Adrenal gland (tissue), 9 donors: ENCODE measurements at regions not wholly inside any gene's neighbourhood (a gene's known extent, or its start where the extent isn't known, plus 50 kb on each side); places are given as distances from the start of the nearest gene placed in this dataset.

Source experiments
- DNase-seq, 7 donors: peaks; one replicate each; pipeline ENCODE4 v3.0.0-alpha.2; 2019 to 2020
- H3K27ac ChIP-seq, 5 donors: fragments of 200-600 bp; sonication (generic) in 4 of 5; 1 replicate in 3 of 5; 2 replicates in 2 of 5; pipeline versions ENCODE4 v1.5.1 to v1.8.0; 2016 to 2020; ENCODE audit warnings: mild to moderate bottlenecking in 1 of 5
- H3K27me3 ChIP-seq: fragments of 200-600 bp; 2 replicates; pipeline ENCODE4 v1.8.0; 2021
- H3K36me3 ChIP-seq, 2 donors: fragments of 200-600 bp; replicated peaks in 1 of 2; 1 replicate in 1 of 2; 2 replicates in 1 of 2; pipeline versions ENCODE4 v1.5.1 to v1.8.0; 2018 to 2022
- H3K4me1 ChIP-seq, 2 donors: fragments of 200-600 bp; replicated peaks in 1 of 2; 1 replicate in 1 of 2; 2 replicates in 1 of 2; pipeline versions ENCODE4 v1.5.1 to v1.8.0; 2018 to 2021
- H3K4me3 ChIP-seq, 4 donors: fragments of 200-600 bp; sonication (generic) in 3 of 4; one replicate each; pipeline ENCODE4 v1.5.1; 2016 to 2018
- H3K9me3 ChIP-seq, 3 donors: fragments of 200-600 bp; sonication (generic) in 1 of 3; replicated peaks in 1 of 3; 1 replicate in 2 of 3; 2 replicates in 1 of 3; pipeline versions ENCODE4 v1.5.1 to v1.8.0; 2016 to 2021
- POLR2A ChIP-seq, 2 donors: fragments of 450-650 bp; IDR thresholded peaks; one replicate each; pipeline ENCODE4 v1.6.1; 2017; ENCODE audit warnings: antibody characterized with exemption in 2 of 2, mild to moderate bottlenecking in 2 of 2, moderate library complexity in 1 of 2
- WGBS, 4 donors: extraction: QIAGEN DNeasy Blood & Tissue Kit in 2 of 4; methylation state at CpG; one replicate each; pipeline versions ENCODE4 v1.1.5 to v1.1.7; 2013 to 2017; 5-methylcytosine and 5-hydroxymethylcytosine counted together
- intact Hi-C, 2 donors: fragments of 100-400 bp; cut with DNase I; formaldehyde crosslinking; loops; one replicate each; pipeline versions ENCODE4 v1.14.1 to v1.15.0; 2022 to 2023
- TF ChIP-seq, protein P1 (sequence below), 6 experiments: fragments of 450-650 bp in 4 of 6; fragments of 200-600 bp in 2 of 6; sonication (generic) in 1 of 6; IDR thresholded peaks; 1 replicate in 5 of 6; 2 replicates in 1 of 6; pipeline versions ENCODE4 v1.5.1 to v1.8.0; 2016 to 2021; ENCODE audit warnings: antibody characterized with exemption in 6 of 6, mild to moderate bottlenecking in 2 of 6, moderate library complexity in 1 of 6
- donor health status: healthy with polysubstance abuse.
- donor health status: Bipolar disorder and iron deficiency.
- donor health status: DM: yes; HTN: yes; CAD: no.
- donor health status: DM: no; HTN: no; CAD: no.
- donor health status: DM: no; HTN: no; CAD: no.

DNA sequence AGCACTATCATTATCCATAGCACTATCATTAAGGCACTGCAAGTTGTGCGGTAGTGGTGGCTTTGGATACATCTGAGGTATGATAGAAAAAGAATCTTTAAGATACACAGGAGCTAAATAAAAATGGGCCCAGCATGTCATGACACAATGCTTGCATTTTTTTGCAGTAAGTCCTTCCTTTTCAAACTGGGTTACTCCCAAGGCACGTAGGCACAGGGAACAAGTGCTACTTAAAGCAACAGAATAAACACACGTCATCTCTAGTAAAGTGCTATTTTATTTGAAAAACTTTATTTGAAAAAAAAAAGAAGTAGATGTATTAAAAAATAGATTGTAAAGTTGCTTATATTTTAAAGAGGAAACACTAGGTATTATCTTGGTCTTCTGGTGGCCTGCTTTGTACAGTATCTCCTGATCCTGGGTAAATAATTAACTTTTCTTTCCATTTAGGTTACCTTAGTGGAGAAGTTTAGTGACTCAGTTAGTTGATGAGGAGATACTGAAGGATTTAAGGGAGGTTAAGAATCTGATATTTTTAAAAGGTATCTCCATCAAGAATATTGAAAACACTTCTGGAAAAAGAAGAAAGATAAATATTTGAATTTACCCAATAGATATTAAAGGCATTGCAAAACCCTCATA, 129.6 kb downstream of the EDN1 start:
- no peak for DNase-seq
- TF ChIP-seq, protein P1, sequence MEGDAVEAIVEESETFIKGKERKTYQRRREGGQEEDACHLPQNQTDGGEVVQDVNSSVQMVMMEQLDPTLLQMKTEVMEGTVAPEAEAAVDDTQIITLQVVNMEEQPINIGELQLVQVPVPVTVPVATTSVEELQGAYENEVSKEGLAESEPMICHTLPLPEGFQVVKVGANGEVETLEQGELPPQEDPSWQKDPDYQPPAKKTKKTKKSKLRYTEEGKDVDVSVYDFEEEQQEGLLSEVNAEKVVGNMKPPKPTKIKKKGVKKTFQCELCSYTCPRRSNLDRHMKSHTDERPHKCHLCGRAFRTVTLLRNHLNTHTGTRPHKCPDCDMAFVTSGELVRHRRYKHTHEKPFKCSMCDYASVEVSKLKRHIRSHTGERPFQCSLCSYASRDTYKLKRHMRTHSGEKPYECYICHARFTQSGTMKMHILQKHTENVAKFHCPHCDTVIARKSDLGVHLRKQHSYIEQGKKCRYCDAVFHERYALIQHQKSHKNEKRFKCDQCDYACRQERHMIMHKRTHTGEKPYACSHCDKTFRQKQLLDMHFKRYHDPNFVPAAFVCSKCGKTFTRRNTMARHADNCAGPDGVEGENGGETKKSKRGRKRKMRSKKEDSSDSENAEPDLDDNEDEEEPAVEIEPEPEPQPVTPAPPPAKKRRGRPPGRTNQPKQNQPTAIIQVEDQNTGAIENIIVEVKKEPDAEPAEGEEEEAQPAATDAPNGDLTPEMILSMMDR (IDR thresholded peaks at IDR 0.05) = no peak
- no peak for TF ChIP-seq POLR2A (IDR thresholded peaks at IDR 0.05)
- H3K36me3 ChIP-seq = no peaks in the 10 kb centered on the region
- H3K27me3 ChIP-seq = no peaks in the 10 kb centered on the region
- H3K9me3 ChIP-seq = no peaks in the 10 kb centered on the region
- intact Hi-C loops = no loop called here
- H3K4me3 ChIP-seq = no peak overlapping the region
- H3K27ac ChIP-seq = no peak overlapping the region
- 57 to 85% (median 60%) methylated on average over 3 of the region's 3 CpGs for whole genome bisulfite sequencing, 4 donors
- H3K4me1 ChIP-seq = no peaks in the 10 kb centered on the region

DNA sequence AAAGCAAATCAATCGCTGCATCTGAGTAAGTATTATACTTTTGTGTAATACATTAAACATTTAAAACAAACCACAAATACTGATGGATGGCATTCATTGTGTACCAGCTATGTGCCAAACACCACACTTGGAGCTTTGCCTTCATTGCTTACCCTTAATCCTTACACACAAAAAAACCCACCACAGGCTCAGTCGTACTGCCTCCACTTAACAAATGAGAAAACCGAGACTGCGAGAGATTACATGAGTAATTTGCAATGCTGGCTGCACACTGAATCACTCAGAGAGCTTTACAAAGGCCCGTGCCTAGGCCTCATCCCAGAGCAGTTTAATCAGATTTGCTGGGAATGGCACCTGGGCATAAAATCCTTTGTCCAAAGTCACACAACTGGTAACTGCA, 130.5 kb downstream of the EDN1 start:
- Histone ChIP-seq H3K9me3 (no peaks in the 10 kb centered on the region), H3K4me1 (no peaks in the 10 kb centered on the region), H3K27me3 (no peaks in the 10 kb centered on the region), H3K4me3 (no peak overlapping the region), H3K27ac (no peak overlapping the region), H3K36me3 (no peaks in the 10 kb centered on the region)
- TF ChIP-seq POLR2A (IDR thresholded peaks at IDR 0.05) = no peak
- TF ChIP-seq, protein P1 (IDR thresholded peaks at IDR 0.05) = no peak
- intact Hi-C loops = no loop called here
- no peak for DNase-seq
- 85 to 91% (median 89%) methylated on average over 5 of the region's 5 CpGs for WGBS, 4 donors

DNA sequence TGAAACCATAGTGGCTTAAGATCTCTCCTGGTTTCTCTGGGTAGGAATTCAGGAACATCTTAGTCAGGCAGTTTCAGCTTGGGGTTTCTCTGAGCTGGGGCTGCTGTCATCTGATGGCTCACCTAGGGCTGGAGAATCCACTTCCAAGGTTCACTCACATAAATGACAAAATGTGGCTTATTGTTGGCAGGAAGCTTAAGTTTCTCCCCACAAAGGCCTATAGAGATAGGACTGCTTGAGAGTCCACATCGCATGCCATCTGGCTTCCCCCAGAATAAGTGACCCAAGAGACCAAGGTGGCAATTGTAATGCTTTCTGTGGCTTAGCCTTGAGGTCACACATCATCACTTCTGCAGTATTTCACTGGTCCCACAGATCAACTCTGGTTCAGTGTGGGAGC, 131.4 kb downstream of the EDN1 start:
- Histone ChIP-seq H3K27ac (no peak overlapping the region), H3K4me3 (no peak overlapping the region), H3K36me3 (no peaks in the 10 kb centered on the region), H3K9me3 (no peaks in the 10 kb centered on the region), H3K27me3 (no peaks in the 10 kb centered on the region), H3K4me1 (no peaks in the 10 kb centered on the region)
- WGBS, 4 donors = 94 to 100% (median 96%) methylated on average over 1 of the region's 1 CpG; no CpG with 5 or more reads in 1 of the 4 donors
- DNase-seq = no peak
- intact Hi-C loops = no loop called here
- no peak for TF ChIP-seq POLR2A (IDR thresholded peaks at IDR 0.05)
- TF ChIP-seq, protein P1 (IDR thresholded peaks at IDR 0.05) = no peak

DNA sequence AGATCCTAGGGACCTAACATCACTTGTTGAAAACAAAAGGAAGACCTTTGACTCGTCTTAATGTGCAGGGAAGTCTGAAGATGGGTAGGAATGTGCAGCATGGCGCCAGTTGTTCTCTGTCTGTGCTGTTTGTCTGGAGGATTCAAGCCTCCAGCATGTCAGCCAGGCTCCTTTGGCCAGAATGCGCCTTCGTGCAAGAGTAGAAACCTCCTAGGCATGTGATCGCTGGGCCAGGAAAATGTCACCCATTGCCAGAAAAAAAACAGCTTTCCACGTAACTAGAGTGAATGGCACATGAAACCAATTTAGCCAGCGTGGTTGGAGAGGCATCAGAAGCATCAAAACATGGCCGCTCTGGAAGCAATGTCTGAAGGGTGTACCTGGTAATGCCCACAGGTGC, 132.7 kb downstream of the EDN1 start:
- intact Hi-C loops = no loop called here
- Histone ChIP-seq H3K4me1 (no peaks in the 10 kb centered on the region), H3K36me3 (no peaks in the 10 kb centered on the region), H3K4me3 (no peak overlapping the region), H3K27ac (no peak overlapping the region), H3K9me3 (no peaks in the 10 kb centered on the region), H3K27me3 (no peaks in the 10 kb centered on the region)
- no peak for DNase-seq
- TF ChIP-seq, protein P1 (IDR thresholded peaks at IDR 0.05) = no peak
- TF ChIP-seq POLR2A (IDR thresholded peaks at IDR 0.05) = no peak
- 90 to 93% (median 90%) methylated on average over 8 of the region's 8 CpGs for WGBS, 4 donors
